SK-N-SH treated with all-trans-retinoic acid at 6 μM for 48 hours (cell line): ENCODE measurements at regions not wholly inside any gene's neighbourhood (a gene's known extent, or its start where the extent isn't known, plus 50 kb on each side); places are given as distances from the start of the nearest gene placed in this dataset.

Source experiments
- ARNTL ChIP-seq: fragments of 450-650 bp; formaldehyde crosslinking; IDR thresholded peaks from 2 replicates; pipeline ENCODE4 v1.5.0; 2020; ENCODE audit warnings: low read depth, mild to moderate bottlenecking, moderate library complexity, borderline replicate concordance
- CSDC2 ChIP-seq: fragments of 250-450 bp; sonication (Bioruptor Pico); IDR thresholded peaks from 2 replicates; pipeline ENCODE4 v1.5.0; 2020; ENCODE audit warnings: mild to moderate bottlenecking, moderate library complexity
- GLIS3 ChIP-seq: fragments of 250-450 bp; sonication (Bioruptor Pico); IDR thresholded peaks from 2 replicates; pipeline ENCODE4 v1.5.0; 2020; ENCODE audit warnings: mild to moderate bottlenecking, moderate library complexity
- ISL1 ChIP-seq: fragments of 250-450 bp; sonication (Bioruptor Pico); IDR thresholded peaks from 2 replicates; pipeline ENCODE4 v2.1.2; 2022; ENCODE audit warnings: mild to moderate bottlenecking, moderate library complexity
- RARB ChIP-seq: fragments of 250-450 bp; sonication (Bioruptor Pico); IDR thresholded peaks from 2 replicates; pipeline ENCODE4 v1.8.0; 2021; ENCODE audit warnings: mild to moderate bottlenecking, moderate library complexity
- ZFP3 ChIP-seq: fragments of 250-450 bp; sonication (Bioruptor Pico); IDR thresholded peaks from 2 replicates; pipeline ENCODE4 v1.5.0; 2020; ENCODE audit warnings: mild to moderate bottlenecking, moderate library complexity
- ZFP30 ChIP-seq: fragments of 450-650 bp; formaldehyde crosslinking; IDR thresholded peaks from 2 replicates; pipeline ENCODE4 v1.5.0; 2022; ENCODE audit warnings: mild to moderate bottlenecking, moderate library complexity

DNA sequence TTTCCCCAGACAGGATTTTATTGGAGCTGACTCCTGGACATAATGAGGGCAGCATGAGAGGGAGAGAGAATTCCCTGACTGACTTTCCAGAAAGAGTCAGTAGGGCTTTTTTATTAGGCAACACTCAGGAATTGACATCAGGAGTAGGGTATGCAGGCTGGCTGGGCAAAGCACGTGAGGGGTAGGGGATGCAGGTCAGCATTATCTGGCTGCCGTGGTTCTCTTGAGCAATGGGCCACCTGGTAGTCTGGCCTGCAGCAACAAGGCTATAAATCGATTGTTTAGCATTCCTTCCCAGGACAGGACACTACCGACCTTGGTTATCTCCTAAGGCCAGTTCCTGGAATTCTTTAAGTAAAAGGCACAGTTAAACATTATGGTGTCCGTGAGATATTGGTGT lies 160.8 kb upstream of the AGAP1 start:
- TF ChIP-seq RARB (CRISPR knock-in tag) (no peak), ZFP3 (no peak), GLIS3 (CRISPR knock-in tag) (no peak), CSDC2 (no peak), ISL1 (CRISPR knock-in tag) (no peak), ZFP30 (CRISPR knock-in tag) (no peak), ARNTL (no peak)
